K562 (cell line): ENCODE measurements at regions not wholly inside any gene's neighbourhood (a gene's known extent, or its start where the extent isn't known, plus 50 kb on each side); places are given as distances from the start of the nearest gene placed in this dataset.
A peak's percentile ranks its signal among the peaks of the same experiment; 100 is the strongest.

Source experiments
- ATAC-seq: fragments of 200-7000 bp; cut with Tn5 transposase; 3 replicates; pipeline ENCODE4 v1.9.1; 2020; ENCODE audit warnings: moderate library complexity
- BruUV-seq: library from RNA; stranded (reverse); fragments of 400-500 nt; replicated peaks from 2 replicates; lab custom pipeline; 2021; lab: Mats Ljungman, UMichigan
- CTCF ChIA-PET: fragments of 300-600 bp; formaldehyde crosslinking; extraction: SDS; loops from one replicate; lab custom pipeline; 2021; ENCODE audit warnings: low intra/inter-chr PET ratio; lab: Yijun Ruan, JAX
- POLR2A ChIA-PET: fragments of 300-600, 350-650 bp; sonication (Branson Sonifier 250); formaldehyde crosslinking; extraction: SDS; loops from one replicate; lab custom pipeline; 2021; ENCODE audit warnings: antibody characterized with exemption, inconsistent platforms; lab: Yijun Ruan, JAX
- DNase-seq, 4 experiments: peaks; one replicate each; pipeline versions ENCODE4 v3.0.0 to v3.0.0-alpha.2; 2011 to 2018; ENCODE audit warnings: low spot score in 3 of 4, mixed read lengths in 3 of 4; ENCODE audit errors: extremely low read depth in 1 of 4
- FAIRE-seq: peaks from 2 replicates; lab custom pipeline; 2011; peaks lifted over from hg19 to GRCh38; lab: Jason Lieb, UNC
- H2AFZ ChIP-seq: 2 replicates; pipeline ENCODE4 v1.6.0; 2011; ENCODE audit warnings: low read depth, low read length, control low read depth, inconsistent platforms
- H3K27ac ChIP-seq: fragments of 200-600 bp; 3 replicates; pipeline ENCODE4 v1.8.0; 2011; ENCODE audit warnings: low read depth, mild to moderate bottlenecking, control low read depth, inconsistent platforms, low read length, moderate library complexity, mixed read lengths; ENCODE audit errors: extremely low read depth
- H3K27me3 ChIP-seq, 2 experiments: fragments of 300-600 bp in 1 of 2; 2 replicates in 1 of 2; 3 replicates in 1 of 2; pipeline versions ENCODE4 v1.6.0 to v1.8.0; 2011; ENCODE audit warnings: inconsistent platforms in 2 of 2, low read length in 2 of 2, mild to moderate bottlenecking in 1 of 2, mixed read lengths in 1 of 2, moderate library complexity in 1 of 2; ENCODE audit not compliant: control insufficient read depth in 2 of 2, insufficient read depth in 2 of 2
- H3K36me3 ChIP-seq: fragments of 300-600 bp; 3 replicates; pipeline ENCODE4 v1.8.0; 2011; ENCODE audit warnings: mild to moderate bottlenecking, low read length, inconsistent platforms; ENCODE audit not compliant: control insufficient read depth, insufficient read depth
- H3K4me1 ChIP-seq, 2 experiments: fragments of 200-600 bp in 1 of 2; replicated peaks in 1 of 2; 2 replicates in 1 of 2; 3 replicates in 1 of 2; pipeline versions ENCODE4 v1.5.1 to v1.8.0; 2011; ENCODE audit warnings: inconsistent platforms in 2 of 2, low read length in 2 of 2, mild to moderate bottlenecking in 1 of 2, mixed read lengths in 1 of 2, moderate library complexity in 1 of 2; ENCODE audit not compliant: control insufficient read depth in 2 of 2, insufficient read depth in 2 of 2
- H3K4me2 ChIP-seq: 2 replicates; pipeline ENCODE4 v1.6.1; 2011; ENCODE audit warnings: low read length, control low read depth, inconsistent platforms, mixed read lengths; ENCODE audit not compliant: insufficient read depth
- H3K4me3 ChIP-seq: fragments of 200-600 bp; sonication (generic), shearing (Covaris generic); 2 replicates; pipeline ENCODE4 v1.5.1; 2016; ENCODE audit warnings: control low read depth, inconsistent platforms
- H3K79me2 ChIP-seq: fragments of 200-600 bp; 3 replicates; pipeline ENCODE4 v1.8.0; 2011; ENCODE audit warnings: low read length, inconsistent platforms; ENCODE audit not compliant: control insufficient read depth, insufficient read depth
- H3K9ac ChIP-seq, 2 experiments: 2 replicates each; pipeline versions ENCODE4 v1.6.0 to v1.6.1; 2011; ENCODE audit warnings: low read depth in 2 of 2, low read length in 2 of 2, control low read depth in 1 of 2, inconsistent platforms in 1 of 2, mild to moderate bottlenecking in 1 of 2, mixed read lengths in 1 of 2; ENCODE audit not compliant: insufficient read depth in 1 of 2
- H3K9me1 ChIP-seq: one replicate; pipeline ENCODE4 v1.6.0; 2011; ENCODE audit warnings: inconsistent platforms, mild to moderate bottlenecking, low read length, moderate library complexity; ENCODE audit not compliant: control insufficient read depth, insufficient read depth
- H3K9me3 ChIP-seq: replicated peaks from 2 replicates; pipeline ENCODE4 v1.5.1; 2011; ENCODE audit warnings: low read depth, low read length, inconsistent platforms; ENCODE audit not compliant: control insufficient read depth, insufficient read depth
- H4K20me1 ChIP-seq: replicated peaks from 2 replicates; pipeline ENCODE4 v1.6.1; 2011; ENCODE audit warnings: low read length, inconsistent platforms, mixed read lengths; ENCODE audit not compliant: control insufficient read depth, insufficient read depth
- BCOR ChIP-seq: fragments of 450-650 bp; IDR thresholded peaks from 2 replicates; pipeline ENCODE4 v1.6.1; 2016
- CHD1 ChIP-seq: fragments of 200-600 bp; sonication (generic); IDR thresholded peaks from one replicate; pipeline ENCODE4 v1.6.1; 2012; ENCODE audit warnings: mild to moderate bottlenecking, moderate library complexity, low read length, inconsistent platforms
- ETS2 ChIP-seq: IDR thresholded peaks from 2 replicates; pipeline ENCODE4 v1.6.1; 2016; ENCODE audit warnings: borderline replicate concordance, missing genetic modification characterization, mild to moderate bottlenecking, moderate library complexity, missing compliant biosample characterization; ENCODE audit not compliant: poor library complexity, severe bottlenecking
- KDM2B ChIP-seq: fragments of 250-450 bp; sonication (Bioruptor Pico); IDR thresholded peaks from 2 replicates; pipeline ENCODE4 v1.8.0; 2021; ENCODE audit warnings: mild to moderate bottlenecking, moderate library complexity
- U2AF2 ChIP-seq: fragments of 200-400 bp; formaldehyde crosslinking; optimal IDR thresholded peaks from 2 replicates; pipeline ENCODE3; 2017; ENCODE audit warnings: low read depth, mild to moderate bottlenecking, low read length
- WGBS: fragments of 100-300 bp; shearing (Covaris generic); methylation state at CpG from one replicate; pipeline ENCODE4 v1.1.6; 2016; ENCODE audit warnings: low coverage, mixed read lengths; ENCODE audit not compliant: insufficient coverage; ENCODE audit errors: missing lambda C conversion rate; 5-methylcytosine and 5-hydroxymethylcytosine counted together
- in situ Hi-C: fragments of 300-500 bp; cut with MboI; formaldehyde crosslinking; loops from 4 replicates; pipeline ENCODE4 v1.15.0; 2018; ENCODE audit warnings: inconsistent platforms, mixed read lengths
- intact Hi-C: fragments of 100-400 bp; cut with micrococcal nuclease; formaldehyde crosslinking; loops from 2 replicates; pipeline ENCODE4 v1.14.2; 2022

DNA sequence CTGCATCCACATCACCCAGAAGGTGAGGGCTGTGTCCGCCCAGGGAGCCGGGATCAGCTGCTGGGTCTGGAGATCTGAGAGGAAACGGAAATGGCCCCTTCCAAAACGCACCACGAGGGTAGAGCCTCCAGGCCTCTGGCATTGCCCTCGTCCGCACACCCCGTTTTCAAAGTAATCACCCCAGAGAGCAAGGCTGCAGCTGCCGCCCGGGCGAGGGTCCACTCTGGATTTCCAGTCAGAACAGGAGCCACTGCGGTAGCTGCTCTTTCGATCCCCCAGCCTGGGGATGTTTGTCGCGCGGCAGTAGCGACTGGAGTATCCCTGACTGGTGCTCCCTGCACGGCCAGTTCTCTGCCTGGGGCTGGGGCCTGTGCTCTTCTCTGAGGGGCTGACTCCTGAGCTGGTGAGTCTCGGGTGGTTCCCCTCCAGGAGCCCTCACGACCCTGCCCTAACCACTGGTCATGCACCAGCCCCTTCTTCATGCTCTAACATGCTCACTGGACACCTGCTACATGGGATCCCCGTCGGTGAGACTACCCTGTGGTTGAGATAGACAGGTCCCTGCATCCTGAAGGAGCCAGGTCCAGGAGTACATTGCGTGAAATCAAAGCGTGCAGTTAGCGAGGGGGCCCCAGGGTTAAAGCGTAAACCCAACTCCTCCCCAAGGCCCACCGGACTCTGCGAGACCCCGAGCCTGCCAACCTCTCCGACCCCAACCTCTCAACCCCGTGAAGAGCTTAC, 99.2 kb downstream of the FOXL3 start:
- H2AFZ ChIP-seq, result no peak overlapping the region
- no peak overlapping the region for H3K27ac ChIP-seq
- ATAC-seq (no peak), FAIRE-seq (no peak), DNase-seq (peak in 1 of 4 experiments; percentile 2)
- peaks cover 4% of the 10 kb centered on the region; the same call in 1 of the 2 replicates for H3K9me3 ChIP-seq
- H3K36me3 ChIP-seq, result no peaks in the 10 kb centered on the region
- TF ChIP-seq BCOR (peak; percentile 62; the same call in 1 of the 2 replicates), U2AF2 (no peak), KDM2B (CRISPR knock-in tag) (no peak), CHD1 (no peak), ETS2 (tag) (no peak)
- H3K79me2 ChIP-seq, result no peaks in the 10 kb centered on the region
- WGBS, result 35% methylated on average over 23 of the region's 31 CpGs
- peaks cover 3 to 28% of the 10 kb centered on the region in 2 experiments; a peak in 3 of 5 replicates for H3K4me1 ChIP-seq
- CTCF ChIA-PET, result no interaction called here
- BruUV-seq, result no TSS peak
- no peak overlapping the region for H3K4me3 ChIP-seq
- H3K9ac ChIP-seq, result no peak overlapping the region
- H3K9me1 ChIP-seq, result no peaks in the 10 kb centered on the region
- POLR2A ChIA-PET, result no interaction called here
- no peaks in the 10 kb centered on the region for H4K20me1 ChIP-seq
- intact Hi-C loops, result no loop called here
- in situ Hi-C loops, result no loop called here
- H3K27me3 ChIP-seq, result peaks cover 34 to 72% of the 10 kb centered on the region in 2 experiments
- H3K4me2 ChIP-seq, result no peak overlapping the region
